Upper lobe of right lung (tissue), 1 donor: ENCODE measurements at regions not wholly inside any gene's neighbourhood (a gene's known extent, or its start where the extent isn't known, plus 50 kb on each side); places are given as distances from the start of the nearest gene placed in this dataset.

ENCODE experiments used
- ATAC-seq: fragments of 200-7000 bp; cut with Tn5 transposase; one replicate; pipeline ENCODE4 v1.9.1; 2020; ENCODE audit warnings: mild to moderate bottlenecking, moderate library complexity
- DNase-seq: peaks from one replicate; pipeline ENCODE4 v3.0.0-alpha.2; 2020
- H3K27ac ChIP-seq: fragments of 200-600 bp; one replicate; pipeline ENCODE4 v1.8.0; 2022
- H3K27me3 ChIP-seq: fragments of 200-600 bp; one replicate; pipeline ENCODE4 v1.8.0; 2022; ENCODE audit warnings: mild to moderate bottlenecking
- H3K36me3 ChIP-seq: fragments of 200-600 bp; one replicate; pipeline ENCODE4 v1.8.0; 2022
- H3K4me1 ChIP-seq: fragments of 200-600 bp; one replicate; pipeline ENCODE4 v1.8.0; 2022
- H3K4me3 ChIP-seq: fragments of 200-600 bp; one replicate; pipeline ENCODE4 v1.8.0; 2022; ENCODE audit warnings: mild to moderate bottlenecking
- H3K9me3 ChIP-seq: fragments of 200-600 bp; one replicate; pipeline ENCODE4 v1.8.0; 2022
- CTCF ChIP-seq: fragments of 200-600 bp; IDR thresholded peaks from one replicate; pipeline ENCODE4 v1.8.0; 2022; ENCODE audit warnings: antibody characterized with exemption
- intact Hi-C: fragments of 100-400 bp; cut with DNase I; formaldehyde crosslinking; loops from one replicate; pipeline ENCODE4 v1.11.0; 2022
- donor health status: DM: no; HTN: yes; CAD: no; lungs with severe emphysema.

- H3K27ac ChIP-seq, result no peak overlapping the region
- TF ChIP-seq CTCF, result no peak
- H3K4me3 ChIP-seq, result no peak overlapping the region
- no peaks in the 10 kb centered on the region for H3K36me3 ChIP-seq
- intact Hi-C loops, result no loop called here
- ATAC-seq (no peak), DNase-seq (no peak)
- H3K4me1 ChIP-seq, result no peaks in the 10 kb centered on the region
- no peaks in the 10 kb centered on the region for H3K9me3 ChIP-seq
- no peaks in the 10 kb centered on the region for H3K27me3 ChIP-seq
Observed at GRCh38 chr5:38765399-38765861, 80.4 kb upstream of the OSMR start.

- no peak for TF ChIP-seq CTCF
- H3K9me3 ChIP-seq, result no peaks in the 10 kb centered on the region
- intact Hi-C loops, result no loop called here
- no peaks in the 10 kb centered on the region for H3K27me3 ChIP-seq
- ATAC-seq, result no peak
- no peak overlapping the region for H3K4me3 ChIP-seq
- no peak overlapping the region for H3K27ac ChIP-seq
- DNase-seq, result no peak
- H3K4me1 ChIP-seq, result no peaks in the 10 kb centered on the region
- no peaks in the 10 kb centered on the region for H3K36me3 ChIP-seq
Observed at GRCh38 chr5:38766151-38766550, 79.7 kb upstream of the OSMR start.

GRCh38 chr5:38768412-38769211 lies 77.2 kb upstream of the OSMR start:
- H3K4me3 ChIP-seq, result no peak overlapping the region
- intact Hi-C loops, result no loop called here
- TF ChIP-seq CTCF, result no peak
- H3K9me3 ChIP-seq, result no peaks in the 10 kb centered on the region
- no peaks in the 10 kb centered on the region for H3K4me1 ChIP-seq
- H3K36me3 ChIP-seq, result no peaks in the 10 kb centered on the region
- no peaks in the 10 kb centered on the region for H3K27me3 ChIP-seq
- ATAC-seq (no peak), DNase-seq (no peak)
- no peak overlapping the region for H3K27ac ChIP-seq

- H3K9me3 ChIP-seq, result no peaks in the 10 kb centered on the region
- no peak for TF ChIP-seq CTCF
- no peak overlapping the region for H3K4me3 ChIP-seq
- no peaks in the 10 kb centered on the region for H3K4me1 ChIP-seq
- DNase-seq (no peak), ATAC-seq (no peak)
- intact Hi-C loops, result no loop called here
- H3K36me3 ChIP-seq, result no peaks in the 10 kb centered on the region
- H3K27ac ChIP-seq, result no peak overlapping the region
- no peaks in the 10 kb centered on the region for H3K27me3 ChIP-seq
Observed at GRCh38 chr5:38772471-38772870, 73.3 kb upstream of the OSMR start.

GRCh38 chr5:38775218-38775840 lies 70.5 kb upstream of the OSMR start:
- DNase-seq (no peak), ATAC-seq (no peak)
- Histone ChIP-seq H3K27me3 (no peaks in the 10 kb centered on the region), H3K4me3 (no peak overlapping the region), H3K27ac (no peak overlapping the region), H3K36me3 (no peaks in the 10 kb centered on the region), H3K9me3 (no peaks in the 10 kb centered on the region), H3K4me1 (peaks cover 1% of the 10 kb centered on the region)
- intact Hi-C loops, result no loop called here
- TF ChIP-seq CTCF, result no peak
